Left renal cortex interstitium (tissue), 4 donors: ENCODE measurements at regions not wholly inside any gene's neighbourhood (a gene's known extent, or its start where the extent isn't known, plus 50 kb on each side); places are given as distances from the start of the nearest gene placed in this dataset.

Experiments used
- DNase-seq, 4 donors: peaks; one replicate each; pipeline ENCODE4 v3.0.0-alpha.2; 2013; ENCODE audit warnings: low read depth in 4 of 4, low spot score in 2 of 4, missing footprints in 1 of 4

DNA sequence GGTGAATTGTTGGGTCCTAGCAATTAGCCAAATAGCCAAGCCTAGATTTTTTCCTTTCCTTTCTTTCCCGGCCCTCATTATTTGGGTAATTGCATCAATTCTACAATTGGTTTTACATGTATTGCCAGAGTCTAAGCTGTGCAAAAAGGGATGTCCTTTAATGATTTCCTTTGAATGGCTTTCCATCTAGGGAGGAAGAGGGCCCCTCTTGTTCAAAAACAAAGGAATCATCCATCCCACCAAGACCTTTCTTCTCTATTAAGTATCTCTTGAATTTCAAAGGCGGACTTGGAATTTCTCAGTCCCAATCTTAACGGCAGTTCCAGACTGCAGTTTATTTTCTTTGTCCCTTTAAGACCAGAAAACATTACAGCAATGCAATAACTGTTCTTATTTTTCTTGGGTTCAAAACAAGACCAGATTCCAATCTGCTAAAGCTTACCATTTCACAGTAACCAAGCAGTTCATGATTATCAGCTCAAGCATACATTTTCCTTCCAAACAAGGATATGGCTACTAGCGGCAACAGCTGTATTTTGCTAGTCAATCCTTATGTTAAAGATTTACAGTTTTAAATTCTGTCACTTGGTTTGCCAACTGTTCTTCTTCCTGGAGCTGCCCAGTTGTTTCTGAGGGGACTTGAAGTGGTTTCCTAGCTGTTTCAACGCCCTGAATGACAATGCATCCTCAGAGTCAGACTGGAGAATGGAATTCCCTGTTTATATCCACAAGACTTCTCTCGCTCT lies 91.4 kb upstream of the LRIG1 start:
- no peak for DNase-seq

DNA sequence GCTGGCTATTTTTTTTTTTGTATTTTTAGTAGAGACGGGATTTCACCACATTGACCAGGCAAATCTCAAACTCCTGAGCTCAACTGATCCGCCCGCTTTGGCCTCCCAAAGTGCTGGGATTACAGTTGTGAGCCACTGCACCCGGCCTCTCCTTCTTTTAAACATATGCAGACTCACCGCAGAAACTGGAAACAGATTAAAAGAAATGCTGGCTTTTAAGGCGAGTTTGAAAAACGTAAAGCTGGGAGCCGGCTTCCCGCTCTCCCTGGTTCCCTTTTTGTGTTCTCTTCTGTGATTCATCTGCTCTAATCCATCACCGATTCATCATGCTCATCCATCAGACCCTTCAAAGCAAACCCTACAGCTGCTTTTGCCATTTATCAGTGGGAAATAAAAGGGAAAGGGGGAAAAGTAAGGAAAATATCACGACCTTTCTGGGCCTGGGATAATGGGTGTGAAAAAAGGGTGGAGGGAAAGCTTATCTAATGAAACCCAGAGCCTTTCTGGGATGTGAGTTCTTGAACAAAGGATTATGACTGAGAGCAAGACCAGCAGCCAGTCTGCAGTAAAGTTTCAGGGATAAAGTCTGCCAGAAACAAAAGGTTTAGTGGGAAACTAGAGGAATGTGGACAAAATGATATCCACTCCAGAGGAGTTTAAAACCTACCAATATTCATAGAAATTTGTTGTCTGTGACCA lies 92.3 kb upstream of the LRIG1 start:
- no peak for DNase-seq

DNA sequence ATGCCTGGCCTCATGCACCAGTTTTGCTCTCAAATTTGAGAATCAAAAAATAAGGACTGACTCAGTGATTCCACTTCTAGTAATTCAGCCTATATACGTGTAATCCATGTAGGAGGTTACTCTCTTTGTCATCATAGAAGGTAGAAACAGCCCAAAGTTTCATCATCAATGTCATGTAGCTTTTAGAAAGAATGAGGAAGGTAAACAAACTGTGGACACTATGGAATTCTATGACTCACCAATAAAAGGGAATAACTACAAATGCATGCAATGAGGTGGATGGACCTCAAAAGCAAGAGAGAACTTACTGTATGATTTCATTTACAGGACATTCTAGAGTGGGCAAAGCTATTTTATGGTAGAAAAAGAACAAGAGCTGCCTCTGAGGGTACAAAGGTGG lies 93.2 kb upstream of the LRIG1 start:
- DNase-seq = no peak

DNA sequence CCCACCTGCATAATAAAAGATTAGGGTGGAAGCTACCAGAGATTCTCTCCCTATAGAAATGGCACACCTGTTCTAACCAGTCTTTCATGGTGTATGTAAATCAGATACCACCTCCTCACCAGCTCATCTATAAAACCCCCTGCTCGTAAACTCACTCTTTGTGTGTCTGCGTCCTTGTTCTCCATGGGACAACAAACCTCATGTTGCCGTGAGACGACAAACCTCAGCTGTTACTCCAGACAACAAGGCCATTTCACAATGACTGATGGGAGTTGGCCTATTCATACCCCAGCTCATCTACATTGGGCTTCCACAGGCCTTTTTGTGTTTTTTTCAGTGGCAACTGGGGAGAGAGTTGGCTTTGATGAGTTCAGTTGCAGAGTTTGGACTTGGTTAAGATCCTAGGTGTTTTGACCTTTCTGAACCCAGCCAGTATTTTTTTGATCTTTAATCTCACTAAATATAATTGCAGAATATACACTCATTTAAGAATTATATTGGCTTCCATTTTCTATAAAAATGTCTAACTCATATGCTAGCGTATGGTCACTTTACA lies 96.6 kb upstream of the LRIG1 start:
- no peak for DNase-seq

DNA sequence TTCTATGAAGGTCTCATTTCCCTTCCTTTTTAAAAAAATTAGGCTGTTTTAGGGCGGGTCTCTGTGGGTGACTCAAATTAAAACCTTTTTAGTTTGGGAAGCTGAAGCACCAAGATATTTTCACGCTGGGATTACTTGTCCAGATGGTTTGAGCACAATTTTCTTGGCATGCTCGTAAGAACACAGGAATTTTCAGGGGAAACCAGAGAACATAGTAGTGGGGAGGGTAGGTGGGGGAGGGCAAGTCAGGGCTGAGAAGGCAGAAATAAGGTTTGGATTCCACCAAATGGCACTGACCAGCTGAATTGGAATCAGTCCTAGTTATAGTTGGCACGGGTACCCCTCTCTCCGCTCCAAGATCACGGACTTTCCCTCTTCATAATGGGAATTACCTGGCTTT lies 97.3 kb upstream of the LRIG1 start:
- no peak for DNase-seq

DNA sequence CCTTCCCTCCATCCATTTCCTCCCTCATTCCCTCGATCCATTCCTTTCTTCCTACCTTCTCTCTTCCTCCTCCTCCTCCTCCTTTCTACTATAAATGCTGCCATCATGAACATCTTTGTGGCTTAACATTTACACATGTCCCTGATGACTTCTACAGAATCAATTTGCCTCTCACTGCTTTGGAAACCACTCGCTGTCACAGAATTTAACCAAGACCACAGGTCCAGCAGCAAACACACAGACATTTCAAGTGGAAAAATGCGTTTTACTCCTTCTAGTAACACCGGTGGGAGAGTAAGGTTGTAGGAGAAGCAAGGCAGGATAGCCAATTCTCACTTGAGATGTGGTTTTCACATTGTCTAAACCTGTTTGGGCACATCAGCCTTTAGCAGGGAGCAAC lies 101.4 kb upstream of the LRIG1 start:
- DNase-seq = no peak

DNA sequence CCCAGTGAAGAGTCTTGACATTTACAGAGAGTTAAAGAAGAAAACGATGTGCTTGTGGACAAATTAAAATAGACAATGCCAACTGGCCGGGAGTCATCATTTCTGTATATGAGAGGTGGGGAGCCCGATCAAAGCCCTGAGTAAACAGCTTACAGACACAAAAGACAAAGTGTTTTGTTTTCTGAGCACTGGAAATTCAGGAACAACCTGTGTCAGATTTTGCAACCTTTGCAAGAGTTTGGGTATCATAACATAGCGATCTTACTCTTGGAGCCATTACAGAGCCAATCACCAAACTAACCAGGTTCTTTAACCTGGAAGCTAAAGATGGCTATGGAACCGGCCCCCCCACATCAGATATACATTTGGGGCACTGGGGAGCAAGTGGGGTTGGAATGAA lies 101.9 kb upstream of the LRIG1 start:
- DNase-seq = no peak

DNA sequence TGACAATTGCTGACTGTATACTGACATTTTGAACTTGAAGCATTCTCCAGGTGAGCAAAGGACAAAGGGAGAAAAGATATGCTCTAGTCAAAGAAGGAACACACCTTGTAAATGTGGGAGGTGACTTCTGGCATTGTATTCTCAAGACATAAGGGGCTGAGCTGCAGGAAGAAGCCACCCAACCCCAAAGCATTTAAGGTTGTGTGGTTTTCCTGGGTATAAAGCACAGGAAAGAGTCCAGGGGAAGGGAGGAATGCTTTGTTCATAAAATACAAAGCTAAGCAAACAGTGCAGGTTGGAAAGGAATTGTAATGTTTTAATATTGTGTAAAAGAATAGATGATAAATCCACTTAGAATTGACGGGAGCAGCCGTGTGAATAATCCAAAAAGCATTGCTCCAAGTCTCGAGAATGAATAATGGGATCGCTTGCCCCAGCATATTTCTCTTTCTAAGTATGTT lies 102.4 kb upstream of the LRIG1 start:
- DNase-seq = no peak

DNA sequence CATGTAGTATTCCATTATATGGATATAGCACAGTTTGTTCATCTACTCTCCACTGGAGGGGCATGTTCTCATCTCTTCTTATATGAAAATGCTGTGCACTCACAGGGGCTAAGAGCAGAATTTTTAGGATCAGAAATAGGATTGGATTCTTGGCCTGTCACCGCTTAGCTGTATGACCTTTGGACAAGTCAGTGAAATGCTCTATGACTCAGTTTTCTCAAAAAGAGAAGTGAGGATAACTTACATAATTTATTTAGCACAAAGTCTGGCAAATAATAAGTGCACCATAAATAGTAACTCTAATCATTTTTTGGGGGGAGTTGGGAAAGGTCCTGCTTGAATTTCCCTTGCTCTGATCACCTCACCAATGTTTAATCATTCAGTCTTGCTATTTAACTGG lies 103.7 kb upstream of the LRIG1 start:
- DNase-seq = no peak

DNA sequence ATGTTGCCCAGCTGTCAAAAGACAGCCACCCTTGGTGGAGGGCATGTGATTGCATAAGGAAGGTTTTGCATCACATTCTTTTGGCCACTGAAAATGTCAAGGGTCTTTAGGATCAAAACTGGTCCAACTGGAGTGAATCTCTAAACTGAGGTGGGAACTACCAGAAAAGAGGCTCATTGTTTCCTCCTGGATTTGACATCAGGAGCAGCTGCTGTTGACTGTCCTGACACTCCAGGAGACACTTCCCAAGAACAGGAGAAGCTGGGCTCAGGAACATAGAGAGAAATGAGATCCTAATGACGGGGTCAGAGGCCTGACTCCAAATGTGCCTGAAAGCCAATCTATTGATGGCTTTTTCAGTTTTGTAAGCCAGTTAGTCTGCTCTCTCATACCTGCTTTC lies 105.3 kb upstream of the LRIG1 start:
- DNase-seq = no peak

DNA sequence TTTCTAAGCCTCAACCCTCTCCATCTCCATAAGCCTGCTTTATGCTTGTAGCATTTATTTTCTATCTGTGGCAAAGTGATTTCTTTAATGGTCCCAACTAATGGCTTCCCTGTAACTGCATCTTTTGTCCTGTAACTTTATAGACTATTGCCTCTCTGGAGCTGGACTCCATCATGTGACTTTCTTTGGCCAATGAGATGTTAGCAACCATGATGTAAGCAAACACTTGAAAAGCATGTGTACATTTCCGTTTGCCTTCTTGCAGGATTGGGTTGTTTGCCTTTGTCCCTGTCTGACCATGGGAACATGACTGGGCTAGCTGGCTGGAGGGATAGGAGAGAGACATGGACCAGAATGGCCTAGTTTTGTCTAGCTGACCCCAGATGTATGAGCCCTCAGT lies 106.0 kb upstream of the LRIG1 start:
- no peak for DNase-seq

DNA sequence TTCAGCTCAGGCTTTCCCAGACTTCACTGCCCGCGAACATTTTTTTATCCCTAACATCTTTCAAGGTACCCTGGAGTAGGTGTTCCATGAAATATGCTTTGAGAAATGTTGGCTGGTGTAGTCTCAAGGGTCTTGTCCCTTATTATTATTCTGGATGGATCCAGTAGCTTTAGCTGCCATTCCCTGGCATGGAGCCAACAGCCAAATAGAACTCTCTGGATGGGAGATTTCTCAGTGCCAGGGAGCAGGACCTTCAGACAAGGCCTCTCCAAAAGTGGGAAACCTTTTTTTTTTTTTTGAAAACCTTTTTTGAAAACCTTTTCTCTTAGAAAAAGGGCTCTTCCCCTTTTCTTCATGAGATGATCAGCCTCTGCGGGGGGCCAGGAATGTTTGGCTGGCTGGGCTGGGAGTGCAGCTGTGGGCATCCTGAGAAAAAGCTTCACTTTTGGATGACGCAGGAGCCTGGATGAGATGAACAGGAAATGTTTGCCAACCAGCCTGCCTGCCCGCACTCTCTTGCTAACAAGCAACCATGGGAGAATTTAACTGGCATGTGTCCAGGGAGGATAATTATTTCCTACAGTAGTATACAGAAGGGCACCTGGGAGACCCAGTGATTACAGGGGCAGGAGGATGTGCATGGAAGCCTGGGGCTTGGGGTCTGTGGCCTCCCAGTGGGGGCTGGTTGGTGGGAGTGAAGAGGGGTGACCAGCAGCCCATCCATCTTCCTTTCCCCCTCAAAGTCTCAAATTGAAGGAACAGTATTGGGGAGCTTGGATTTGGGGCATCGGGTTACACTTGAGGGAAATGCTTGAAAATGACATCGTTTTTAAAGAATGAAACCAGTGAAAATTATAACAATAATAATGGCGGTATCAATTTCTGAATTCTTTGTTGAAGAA lies 109.1 kb upstream of the LRIG1 start:
- peak in 1 of 4 donors; percentile 43 for DNase-seq

DNA sequence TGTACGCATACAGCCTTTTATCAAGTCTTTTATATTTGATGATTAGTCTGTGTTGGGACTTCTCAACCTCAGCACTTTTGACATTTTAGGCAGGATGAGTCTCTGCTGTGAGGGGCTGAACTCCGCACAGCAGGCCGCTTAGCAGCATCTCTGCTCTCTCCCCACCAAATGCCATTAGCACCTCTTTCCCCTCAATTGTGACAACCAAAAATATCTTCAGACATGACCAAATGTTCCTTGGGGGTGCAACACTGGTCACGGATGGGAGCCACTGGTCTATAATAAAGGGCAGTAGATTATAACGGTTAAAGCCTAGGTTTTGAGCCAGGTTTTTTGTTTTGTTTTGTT lies 109.7 kb upstream of the LRIG1 start:
- no peak for DNase-seq

DNA sequence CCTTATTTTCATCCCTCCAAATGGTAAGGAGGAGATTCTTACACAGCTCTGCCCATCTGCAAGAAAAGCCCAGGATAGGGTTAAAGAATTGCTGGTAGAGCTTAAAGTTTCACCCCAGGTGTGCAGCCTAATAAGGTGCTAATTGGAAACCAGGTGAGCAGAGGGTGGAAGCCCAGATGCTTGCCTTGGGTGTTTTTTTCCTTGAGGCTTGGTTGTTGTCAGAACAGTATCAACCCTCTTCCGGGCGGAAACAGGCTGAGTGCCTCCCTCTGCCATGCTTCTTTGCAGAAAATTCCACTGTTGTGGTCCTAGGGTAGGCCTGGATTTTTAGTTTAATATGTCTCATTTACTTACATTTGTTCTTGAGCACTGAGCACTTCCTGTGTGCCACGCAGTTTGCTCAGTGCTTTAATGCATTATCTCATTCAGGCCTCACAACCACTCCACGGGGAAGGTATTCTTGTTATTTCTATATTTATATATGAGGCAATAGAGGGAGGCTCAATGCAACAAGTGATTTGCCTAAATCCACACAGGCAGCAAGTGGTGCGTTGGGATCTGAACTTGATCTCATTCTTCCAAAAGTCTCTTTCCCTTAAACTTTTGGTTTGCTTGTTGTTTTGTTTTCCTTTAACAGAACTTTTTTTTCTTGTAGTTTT lies 115.0 kb upstream of the LRIG1 start:
- DNase-seq = no peak

DNA sequence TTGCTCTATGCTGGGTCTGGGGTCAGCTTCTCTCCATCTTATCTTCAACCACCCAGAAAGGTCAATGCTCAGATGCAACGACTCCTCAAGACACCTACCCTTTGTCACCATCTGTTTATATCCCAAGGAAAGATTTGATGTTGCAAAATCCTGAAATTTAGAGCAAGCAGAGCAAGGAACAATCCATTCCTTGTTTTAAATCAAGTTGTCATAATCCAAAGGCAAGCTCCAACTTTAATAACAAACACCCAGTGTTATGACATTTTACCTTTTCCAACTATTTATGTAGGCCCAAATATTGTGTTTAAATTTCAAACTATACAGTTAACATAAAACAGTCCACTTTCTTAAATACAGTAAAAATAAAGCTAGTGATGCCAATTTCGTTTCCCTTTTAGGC lies 116.5 kb upstream of the LRIG1 start:
- no peak for DNase-seq

DNA sequence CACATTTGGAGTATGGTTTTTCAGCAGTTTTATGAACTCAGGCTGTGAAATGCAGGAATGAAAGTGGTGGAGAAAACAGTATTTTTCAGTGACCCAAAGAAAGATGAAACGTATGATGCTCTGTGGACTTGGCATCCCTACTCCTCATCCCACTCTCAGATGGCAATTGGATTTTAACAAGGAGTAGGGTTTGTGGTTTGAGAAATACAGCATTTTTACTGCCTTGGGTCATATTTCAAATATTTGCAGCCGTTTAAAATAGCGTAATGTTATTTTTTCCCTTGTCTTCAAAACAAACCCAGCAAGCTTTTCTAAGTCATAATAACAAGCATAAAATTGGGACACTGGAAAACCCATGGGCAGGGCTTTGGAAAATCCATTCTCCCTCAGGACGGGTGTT lies 117.2 kb upstream of the LRIG1 start:
- no peak for DNase-seq

DNA sequence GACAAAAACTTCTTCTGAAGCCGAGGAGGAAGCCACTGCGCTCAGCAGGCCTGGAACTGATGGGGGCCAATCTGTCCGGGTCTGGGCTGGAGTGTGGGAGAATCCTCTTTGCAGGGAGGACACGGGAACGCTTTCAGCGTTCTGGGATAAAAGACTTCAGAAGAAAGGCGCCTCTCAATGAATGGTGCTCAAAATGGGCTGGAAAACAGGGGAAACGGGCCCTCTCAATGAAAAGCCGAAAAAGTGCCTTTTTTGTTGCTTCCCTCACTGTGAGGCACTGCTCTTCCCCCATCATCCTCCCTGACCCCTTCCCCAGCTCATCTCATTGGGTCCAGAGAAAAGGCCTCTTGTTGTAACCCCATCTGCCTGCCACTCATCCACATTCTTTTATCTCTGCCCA lies 119.5 kb upstream of the LRIG1 start:
- DNase-seq = no peak

DNA sequence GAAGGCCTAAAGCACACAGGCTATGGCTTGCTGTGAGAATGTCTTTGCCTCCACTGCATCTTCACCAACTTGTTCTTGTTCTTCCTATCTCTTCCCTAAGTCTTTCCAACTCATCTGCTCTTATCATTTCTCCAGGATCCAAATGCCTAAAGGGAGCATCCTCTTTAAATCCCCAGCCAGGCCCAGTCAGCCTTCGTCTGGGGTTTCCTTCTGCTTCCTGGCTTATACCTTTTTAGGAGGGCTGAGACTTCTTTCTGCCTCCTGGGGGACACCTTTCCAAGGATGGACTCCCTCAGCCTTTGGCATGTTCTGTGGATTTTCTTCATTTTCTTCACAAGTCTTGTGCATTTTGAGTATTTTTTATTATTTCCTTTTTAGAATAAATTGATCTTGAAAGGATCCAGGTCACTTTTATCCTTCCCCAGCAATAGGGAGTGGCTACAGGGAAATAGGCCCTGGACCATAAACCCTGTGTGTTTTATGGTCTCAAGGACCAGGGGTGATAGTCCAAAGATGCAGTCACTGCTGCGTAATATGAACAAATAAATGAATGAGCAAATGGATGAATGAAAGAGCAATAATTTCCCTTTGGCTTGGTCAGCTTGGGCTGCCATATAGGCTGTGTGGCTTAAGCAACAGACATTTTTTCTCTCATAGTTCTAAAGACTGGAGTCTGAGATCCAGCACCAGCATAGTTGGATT lies 122.1 kb upstream of the LRIG1 start:
- no peak for DNase-seq

DNA sequence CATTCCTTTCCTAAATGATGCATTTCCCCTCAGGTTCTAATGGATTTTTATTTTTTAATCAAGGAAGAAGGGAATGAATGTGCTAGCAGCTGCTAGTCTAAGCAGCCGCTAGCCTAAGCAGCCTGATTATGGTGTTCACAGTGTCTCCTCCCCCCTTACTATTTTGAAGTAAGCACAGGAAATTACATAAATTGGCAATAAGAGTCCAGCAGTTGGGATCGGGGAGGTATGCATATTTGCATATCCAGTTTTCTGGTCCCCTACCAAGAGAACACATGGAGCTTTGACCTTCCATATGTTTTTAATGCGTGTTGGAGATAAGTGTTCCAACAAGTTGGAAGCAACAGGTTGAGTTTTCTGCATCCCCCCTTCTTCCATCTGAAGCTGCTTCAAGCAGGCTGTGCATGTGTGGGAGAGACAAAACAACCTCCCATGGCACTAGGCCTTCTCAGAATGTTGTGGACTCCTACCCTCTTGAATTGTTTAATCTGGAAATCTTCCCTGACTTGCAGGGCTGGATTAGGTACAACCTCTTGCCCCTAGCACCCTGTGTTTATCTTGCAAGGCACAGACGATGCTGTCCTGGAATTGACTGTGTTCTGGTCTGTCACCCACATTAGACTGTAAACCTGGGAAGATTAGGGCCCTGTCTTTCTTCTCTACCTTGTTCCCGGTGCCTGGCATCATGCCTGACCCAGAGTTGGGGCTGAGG lies 124.8 kb upstream of the LRIG1 start:
- no peak for DNase-seq
